ENCODE measurements at regions not wholly inside any gene's neighbourhood (a gene's known extent, or its start where the extent isn't known, plus 50 kb on each side); places are given as distances from the start of the nearest gene placed in this dataset.
"Not testable (repeated sequence)": the region's sequence is repeated elsewhere in the genome, so short reads cannot be mapped to it uniquely, and the experiment has no call there.

- FAIRE-seq: no peak
- no peak for DNase-seq (ENCODE audit: insufficient read length, low spot score)
These were observed 521.0 kb upstream of the CCNG1 start for GRCh38 chr5:162916368-162916767.

- DNase-seq (ENCODE audit: insufficient read length, low spot score) (no peak), FAIRE-seq (no peak)
These were observed 508.3 kb upstream of the CCNG1 start for GRCh38 chr5:162929104-162929503.

GRCh38 chr5:162931501-162931900 lies 505.9 kb upstream of the CCNG1 start:
- FAIRE-seq (no peak), DNase-seq (ENCODE audit: insufficient read length, low spot score) (no peak)

GRCh38 chr5:162939991-162940390 lies 497.4 kb upstream of the CCNG1 start:
- DNase-seq (ENCODE audit: insufficient read length, low spot score): no peak
- no peak for FAIRE-seq

- no peak for FAIRE-seq
- no peak for DNase-seq (ENCODE audit: insufficient read length, low spot score)
These were observed 488.7 kb upstream of the CCNG1 start for GRCh38 chr5:162948677-162949076.

- DNase-seq (ENCODE audit: insufficient read length, low spot score) (no peak), FAIRE-seq (no peak)
These were observed 480.8 kb upstream of the CCNG1 start for GRCh38 chr5:162956570-162956969.

- FAIRE-seq; DNase-seq (ENCODE audit: insufficient read length, low spot score): not testable (repeated sequence)
These were observed 473.3 kb upstream of the CCNG1 start for GRCh38 chr5:162964144-162964543.

GRCh38 chr5:162990063-162990462 lies 447.3 kb upstream of the CCNG1 start:
- DNase-seq (ENCODE audit: insufficient read length, low spot score) (no peak), FAIRE-seq (no peak)

GRCh38 chr5:162990856-162991497 lies 446.4 kb upstream of the CCNG1 start:
- DNase-seq (ENCODE audit: insufficient read length, low spot score) (no peak), FAIRE-seq (no peak)

GRCh38 chr5:162995568-162995967 lies 441.8 kb upstream of the CCNG1 start:
- DNase-seq (ENCODE audit: insufficient read length, low spot score) (no peak), FAIRE-seq (no peak)

- no peak for DNase-seq (ENCODE audit: insufficient read length, low spot score)
- no peak for FAIRE-seq
These were observed 441.3 kb upstream of the CCNG1 start for GRCh38 chr5:162996053-162996452.

- no peak for DNase-seq (ENCODE audit: insufficient read length, low spot score)
- FAIRE-seq: no peak
These were observed 431.4 kb upstream of the CCNG1 start for GRCh38 chr5:163005949-163006348.

GRCh38 chr5:163022582-163023128 lies 414.7 kb upstream of the CCNG1 start:
- FAIRE-seq (no peak), DNase-seq (ENCODE audit: insufficient read length, low spot score) (no peak)

GRCh38 chr5:163023846-163024245 lies 413.5 kb upstream of the CCNG1 start:
- DNase-seq (ENCODE audit: insufficient read length, low spot score) (no peak), FAIRE-seq (no peak)

- no peak for FAIRE-seq
- DNase-seq (ENCODE audit: insufficient read length, low spot score): no peak
These were observed 412.5 kb upstream of the CCNG1 start for GRCh38 chr5:163024936-163025335.

- FAIRE-seq (no peak), DNase-seq (ENCODE audit: insufficient read length, low spot score) (no peak)
These were observed 403.7 kb upstream of the CCNG1 start for GRCh38 chr5:163033656-163034055.

- FAIRE-seq (no peak), DNase-seq (ENCODE audit: insufficient read length, low spot score) (no peak)
These were observed 396.1 kb upstream of the CCNG1 start for GRCh38 chr5:163041254-163041653.

GRCh38 chr5:163079618-163080017 lies 357.8 kb upstream of the CCNG1 start:
- FAIRE-seq (no peak), DNase-seq (ENCODE audit: insufficient read length, low spot score) (no peak)

- no peak for FAIRE-seq
These were observed 348.2 kb upstream of the CCNG1 start for GRCh38 chr5:163089230-163089629.

GRCh38 chr5:163089926-163090325 lies 347.5 kb upstream of the CCNG1 start:
- FAIRE-seq (no peak), DNase-seq (ENCODE audit: insufficient read length, low spot score) (no peak)

More at GRCh38 chr5:163089230-163089629, 348.2 kb upstream of the CCNG1 start:
- no peak for DNase-seq (ENCODE audit: insufficient read length, low spot score)

GRCh38 chr5:163094492-163095180 lies 342.8 kb upstream of the CCNG1 start:
- no peak for FAIRE-seq
- DNase-seq (ENCODE audit: insufficient read length, low spot score): no peak

- DNase-seq (ENCODE audit: insufficient read length, low spot score) (no peak), FAIRE-seq (no peak)
These were observed 332.9 kb upstream of the CCNG1 start for GRCh38 chr5:163104464-163104863.

All from HTR-8/SVneo (cell line).